Glutamatergic neuron (in vitro differentiated cells): ENCODE measurements at regions not wholly inside any gene's neighbourhood (a gene's known extent, or its start where the extent isn't known, plus 50 kb on each side); places are given as distances from the start of the nearest gene placed in this dataset.

Experiments
- DNase-seq: peaks from one replicate; pipeline ENCODE4 v3.0.0; 2022
- H3K27ac Mint-ChIP-seq: one replicate; pipeline ENCODE4 v1.8.0; 2020; ENCODE audit warnings: mild to moderate bottlenecking, mixed read lengths, inconsistent platforms; ENCODE audit not compliant: unreplicated experiment
- H3K27me3 Mint-ChIP-seq: one replicate; pipeline ENCODE4 v1.8.0; 2020; ENCODE audit warnings: mild to moderate bottlenecking, moderate library complexity, mixed read lengths, inconsistent platforms; ENCODE audit not compliant: unreplicated experiment
- H3K36me3 Mint-ChIP-seq: one replicate; pipeline ENCODE4 v1.8.0; 2020; ENCODE audit warnings: mild to moderate bottlenecking, mixed read lengths, inconsistent platforms; ENCODE audit not compliant: unreplicated experiment
- H3K4me1 Mint-ChIP-seq: one replicate; pipeline ENCODE4 v1.8.0; 2020; ENCODE audit warnings: mild to moderate bottlenecking, low read depth, mixed read lengths, inconsistent platforms; ENCODE audit not compliant: unreplicated experiment
- H3K4me3 Mint-ChIP-seq: one replicate; pipeline ENCODE4 v1.8.0; 2020; ENCODE audit warnings: mild to moderate bottlenecking, mixed read lengths, inconsistent platforms; ENCODE audit not compliant: unreplicated experiment
- H3K9me3 Mint-ChIP-seq: one replicate; pipeline ENCODE4 v1.8.0; 2020; ENCODE audit warnings: mild to moderate bottlenecking, moderate library complexity, mixed read lengths, inconsistent platforms; ENCODE audit not compliant: unreplicated experiment
- CTCF ChIP-seq: fragments of 200-600 bp; sonication (generic); IDR thresholded peaks from one replicate; pipeline ENCODE4 v1.5.0; 2021; ENCODE audit not compliant: partially characterized antibody, unreplicated experiment

- Mint-ChIP-seq H3K36me3 (no peaks in the 10 kb centered on the region), H3K4me1 (peaks cover 1% of the 10 kb centered on the region), H3K27me3 (no peaks in the 10 kb centered on the region), H3K4me3 (no peak overlapping the region), H3K27ac (no peak overlapping the region), H3K9me3 (no peaks in the 10 kb centered on the region)
- TF ChIP-seq CTCF = no peak
- DNase-seq = no peak
Measured at GRCh38 chr16:62445909-62446308, 409.7 kb upstream of the CDH8 start.

GRCh38 chr16:62424206-62424605 lies 388.0 kb upstream of the CDH8 start:
- TF ChIP-seq CTCF = no peak
- H3K4me1 Mint-ChIP-seq = no peaks in the 10 kb centered on the region
- no peaks in the 10 kb centered on the region for H3K36me3 Mint-ChIP-seq

GRCh38 chr16:62408760-62409159 lies 372.5 kb upstream of the CDH8 start:
- Mint-ChIP-seq H3K36me3 (no peaks in the 10 kb centered on the region), H3K4me1 (no peaks in the 10 kb centered on the region), H3K9me3 (no peaks in the 10 kb centered on the region), H3K27ac (no peak overlapping the region), H3K27me3 (no peaks in the 10 kb centered on the region), H3K4me3 (no peak overlapping the region)
- no peak for TF ChIP-seq CTCF
- DNase-seq = peak; percentile 37

More at GRCh38 chr16:62424206-62424605, 388.0 kb upstream of the CDH8 start:
- H3K27me3 Mint-ChIP-seq = no peaks in the 10 kb centered on the region
- H3K4me3 Mint-ChIP-seq = no peak overlapping the region
- no peaks in the 10 kb centered on the region for H3K9me3 Mint-ChIP-seq
- DNase-seq = no peak
- H3K27ac Mint-ChIP-seq = no peak overlapping the region

- H3K9me3 Mint-ChIP-seq = peaks cover 3% of the 10 kb centered on the region
- H3K4me1 Mint-ChIP-seq = no peaks in the 10 kb centered on the region
- no peak for DNase-seq
- no peak overlapping the region for H3K4me3 Mint-ChIP-seq
- H3K36me3 Mint-ChIP-seq = no peaks in the 10 kb centered on the region
- H3K27me3 Mint-ChIP-seq = no peaks in the 10 kb centered on the region
- no peak overlapping the region for H3K27ac Mint-ChIP-seq
- no peak for TF ChIP-seq CTCF
Measured at GRCh38 chr16:62406387-62406786, 370.1 kb upstream of the CDH8 start.

- Mint-ChIP-seq H3K27me3 (no peaks in the 10 kb centered on the region), H3K36me3 (no peaks in the 10 kb centered on the region), H3K27ac (no peak overlapping the region), H3K9me3 (peaks cover 3% of the 10 kb centered on the region), H3K4me1 (no peaks in the 10 kb centered on the region), H3K4me3 (no peak overlapping the region)
- DNase-seq = no peak
- no peak for TF ChIP-seq CTCF
Measured at GRCh38 chr16:62404842-62405611, 368.8 kb upstream of the CDH8 start.
